DND-41 (cell line): ENCODE measurements at regions not wholly inside any gene's neighbourhood (a gene's known extent, or its start where the extent isn't known, plus 50 kb on each side); places are given as distances from the start of the nearest gene placed in this dataset.

Source experiments
- EZH2 ChIP-seq: IDR thresholded peaks from 3 replicates; pipeline ENCODE4 v1.6.1; 2012; ENCODE audit warnings: borderline replicate concordance, low read depth, mild to moderate bottlenecking, moderate library complexity, low read length, inconsistent platforms; ENCODE audit not compliant: severe bottlenecking
- TF ChIP-seq, protein P1 (sequence below): IDR thresholded peaks from 2 replicates; pipeline ENCODE4 v1.5.1; 2012; ENCODE audit warnings: borderline replicate concordance, low read length, moderate library complexity, mild to moderate bottlenecking; ENCODE audit not compliant: poor library complexity, severe bottlenecking; ENCODE audit errors: extremely low read depth

DNA sequence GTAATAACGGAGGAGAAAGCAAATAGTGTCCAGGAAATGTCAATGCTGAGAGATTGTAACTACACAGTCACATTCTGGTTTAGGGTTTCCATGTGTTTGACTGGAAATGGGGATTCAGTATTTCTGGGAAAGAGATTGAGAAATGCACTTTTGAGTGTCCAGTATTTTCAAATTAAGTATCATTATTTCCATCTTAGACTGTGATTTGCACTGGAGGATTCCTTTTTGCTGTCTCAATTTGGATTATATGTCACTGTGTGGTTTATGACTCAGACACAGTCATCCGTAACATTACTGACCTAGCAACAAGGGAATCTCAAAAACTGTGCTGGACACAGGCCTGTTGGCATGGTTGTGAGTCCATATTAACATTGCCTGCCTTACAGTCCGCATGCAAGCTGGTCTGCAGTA lies 681.4 kb downstream of the CDH11 start:
- TF ChIP-seq EZH2, result no peak
- TF ChIP-seq, protein P1, sequence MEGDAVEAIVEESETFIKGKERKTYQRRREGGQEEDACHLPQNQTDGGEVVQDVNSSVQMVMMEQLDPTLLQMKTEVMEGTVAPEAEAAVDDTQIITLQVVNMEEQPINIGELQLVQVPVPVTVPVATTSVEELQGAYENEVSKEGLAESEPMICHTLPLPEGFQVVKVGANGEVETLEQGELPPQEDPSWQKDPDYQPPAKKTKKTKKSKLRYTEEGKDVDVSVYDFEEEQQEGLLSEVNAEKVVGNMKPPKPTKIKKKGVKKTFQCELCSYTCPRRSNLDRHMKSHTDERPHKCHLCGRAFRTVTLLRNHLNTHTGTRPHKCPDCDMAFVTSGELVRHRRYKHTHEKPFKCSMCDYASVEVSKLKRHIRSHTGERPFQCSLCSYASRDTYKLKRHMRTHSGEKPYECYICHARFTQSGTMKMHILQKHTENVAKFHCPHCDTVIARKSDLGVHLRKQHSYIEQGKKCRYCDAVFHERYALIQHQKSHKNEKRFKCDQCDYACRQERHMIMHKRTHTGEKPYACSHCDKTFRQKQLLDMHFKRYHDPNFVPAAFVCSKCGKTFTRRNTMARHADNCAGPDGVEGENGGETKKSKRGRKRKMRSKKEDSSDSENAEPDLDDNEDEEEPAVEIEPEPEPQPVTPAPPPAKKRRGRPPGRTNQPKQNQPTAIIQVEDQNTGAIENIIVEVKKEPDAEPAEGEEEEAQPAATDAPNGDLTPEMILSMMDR, result no peak
